Progenitor cell of endocrine pancreas (in vitro differentiated cells): ENCODE measurements at regions not wholly inside any gene's neighbourhood (a gene's known extent, or its start where the extent isn't known, plus 50 kb on each side); places are given as distances from the start of the nearest gene placed in this dataset.
A peak's percentile ranks its signal among the peaks of the same experiment; 100 is the strongest.

ENCODE experiments used
- DNase-seq: peaks from one replicate; pipeline ENCODE4 v3.0.0; 2021; ENCODE audit warnings: low spot score; ENCODE audit not compliant: unreplicated experiment
- H3K27ac Mint-ChIP-seq: 2 replicates; pipeline ENCODE4 v1.8.0; 2021; ENCODE audit warnings: mild to moderate bottlenecking, moderate library complexity, mixed read lengths
- H3K27me3 Mint-ChIP-seq: 2 replicates; pipeline ENCODE4 v1.8.0; 2021; ENCODE audit warnings: mixed read lengths
- H3K36me3 Mint-ChIP-seq: 2 replicates; pipeline ENCODE4 v1.8.0; 2022; ENCODE audit warnings: mixed read lengths; ENCODE audit not compliant: insufficient read depth
- H3K4me1 Mint-ChIP-seq: 2 replicates; pipeline ENCODE4 v1.8.0; 2021; ENCODE audit warnings: low read depth, mixed read lengths
- H3K4me3 Mint-ChIP-seq: 2 replicates; pipeline ENCODE4 v1.8.0; 2021; ENCODE audit warnings: low read depth, mild to moderate bottlenecking, moderate library complexity, mixed read lengths
- H3K9me3 Mint-ChIP-seq: 2 replicates; pipeline ENCODE4 v1.8.0; 2021; ENCODE audit warnings: low read depth, mixed read lengths
- TF ChIP-seq, protein P1 (sequence below): fragments of 200-600 bp; sonication (generic); IDR thresholded peaks from one replicate; pipeline ENCODE4 v1.5.0; 2021; ENCODE audit warnings: antibody characterized with exemption, mild to moderate bottlenecking; ENCODE audit not compliant: unreplicated experiment

- DNase-seq = no peak
- TF ChIP-seq, protein P1, sequence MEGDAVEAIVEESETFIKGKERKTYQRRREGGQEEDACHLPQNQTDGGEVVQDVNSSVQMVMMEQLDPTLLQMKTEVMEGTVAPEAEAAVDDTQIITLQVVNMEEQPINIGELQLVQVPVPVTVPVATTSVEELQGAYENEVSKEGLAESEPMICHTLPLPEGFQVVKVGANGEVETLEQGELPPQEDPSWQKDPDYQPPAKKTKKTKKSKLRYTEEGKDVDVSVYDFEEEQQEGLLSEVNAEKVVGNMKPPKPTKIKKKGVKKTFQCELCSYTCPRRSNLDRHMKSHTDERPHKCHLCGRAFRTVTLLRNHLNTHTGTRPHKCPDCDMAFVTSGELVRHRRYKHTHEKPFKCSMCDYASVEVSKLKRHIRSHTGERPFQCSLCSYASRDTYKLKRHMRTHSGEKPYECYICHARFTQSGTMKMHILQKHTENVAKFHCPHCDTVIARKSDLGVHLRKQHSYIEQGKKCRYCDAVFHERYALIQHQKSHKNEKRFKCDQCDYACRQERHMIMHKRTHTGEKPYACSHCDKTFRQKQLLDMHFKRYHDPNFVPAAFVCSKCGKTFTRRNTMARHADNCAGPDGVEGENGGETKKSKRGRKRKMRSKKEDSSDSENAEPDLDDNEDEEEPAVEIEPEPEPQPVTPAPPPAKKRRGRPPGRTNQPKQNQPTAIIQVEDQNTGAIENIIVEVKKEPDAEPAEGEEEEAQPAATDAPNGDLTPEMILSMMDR = no peak
- peaks cover 36% of the 10 kb centered on the region for H3K4me1 Mint-ChIP-seq
- H3K27ac Mint-ChIP-seq = no peak overlapping the region
- H3K9me3 Mint-ChIP-seq = no peaks in the 10 kb centered on the region
- H3K36me3 Mint-ChIP-seq = no peaks in the 10 kb centered on the region
- H3K27me3 Mint-ChIP-seq = no peaks in the 10 kb centered on the region
- H3K4me3 Mint-ChIP-seq = no peak overlapping the region
These were observed 610.9 kb upstream of the CITED2 start for GRCh38 chr6:139985236-139985815.

- Mint-ChIP-seq H3K27me3 (no peaks in the 10 kb centered on the region), H3K4me3 (no peak overlapping the region), H3K36me3 (no peaks in the 10 kb centered on the region), H3K9me3 (no peaks in the 10 kb centered on the region), H3K4me1 (peaks cover 34% of the 10 kb centered on the region), H3K27ac (peak overlapping the region; percentile 34)
- TF ChIP-seq, protein P1 = no peak
- no peak for DNase-seq
These were observed 609.9 kb upstream of the CITED2 start for GRCh38 chr6:139984317-139984716.

GRCh38 chr6:139983555-139984276 is 609.3 kb upstream of the CITED2 start:
- no peak for DNase-seq
- Mint-ChIP-seq H3K4me3 (no peak overlapping the region), H3K9me3 (no peaks in the 10 kb centered on the region), H3K4me1 (peaks cover 36% of the 10 kb centered on the region), H3K36me3 (no peaks in the 10 kb centered on the region), H3K27me3 (no peaks in the 10 kb centered on the region), H3K27ac (peak overlapping the region; percentile 34)
- TF ChIP-seq, protein P1 = no peak

GRCh38 chr6:139982652-139983295 is 608.3 kb upstream of the CITED2 start:
- TF ChIP-seq, protein P1 = no peak
- no peak overlapping the region for H3K4me3 Mint-ChIP-seq
- H3K36me3 Mint-ChIP-seq = no peaks in the 10 kb centered on the region
- H3K9me3 Mint-ChIP-seq = no peaks in the 10 kb centered on the region
- peak overlapping the region; percentile 69 for H3K27ac Mint-ChIP-seq
- DNase-seq = no peak
- H3K4me1 Mint-ChIP-seq = peaks cover 38% of the 10 kb centered on the region
- H3K27me3 Mint-ChIP-seq = no peaks in the 10 kb centered on the region

DNA sequence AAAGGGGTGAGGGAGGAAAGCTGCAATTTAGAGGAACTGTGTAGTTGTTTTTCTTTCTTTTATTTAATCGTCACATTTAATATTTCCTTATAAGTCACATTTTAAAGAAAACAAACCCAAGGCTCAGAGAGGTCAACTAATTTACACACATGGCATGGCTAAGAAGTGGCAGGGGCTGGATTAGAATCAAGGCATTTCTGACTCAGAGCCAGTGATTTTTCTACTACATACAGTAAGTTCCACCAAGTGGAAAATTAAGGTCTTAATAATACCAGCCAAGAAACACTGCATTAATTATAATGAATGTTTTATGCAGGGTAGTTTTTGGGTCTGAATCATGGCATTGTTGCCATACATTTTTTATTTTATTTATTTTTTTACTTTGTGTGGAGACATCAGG is 607.7 kb upstream of the CITED2 start:
- no peak for DNase-seq
- Mint-ChIP-seq H3K36me3 (no peaks in the 10 kb centered on the region), H3K4me1 (peaks cover 42% of the 10 kb centered on the region), H3K27ac (peak overlapping the region; percentile 9), H3K27me3 (no peaks in the 10 kb centered on the region), H3K9me3 (no peaks in the 10 kb centered on the region), H3K4me3 (no peak overlapping the region)
- TF ChIP-seq, protein P1 = no peak
